ENCODE measurements at regions not wholly inside any gene's neighbourhood (a gene's known extent, or its start where the extent isn't known, plus 50 kb on each side); places are given as distances from the start of the nearest gene placed in this dataset.

DNA sequence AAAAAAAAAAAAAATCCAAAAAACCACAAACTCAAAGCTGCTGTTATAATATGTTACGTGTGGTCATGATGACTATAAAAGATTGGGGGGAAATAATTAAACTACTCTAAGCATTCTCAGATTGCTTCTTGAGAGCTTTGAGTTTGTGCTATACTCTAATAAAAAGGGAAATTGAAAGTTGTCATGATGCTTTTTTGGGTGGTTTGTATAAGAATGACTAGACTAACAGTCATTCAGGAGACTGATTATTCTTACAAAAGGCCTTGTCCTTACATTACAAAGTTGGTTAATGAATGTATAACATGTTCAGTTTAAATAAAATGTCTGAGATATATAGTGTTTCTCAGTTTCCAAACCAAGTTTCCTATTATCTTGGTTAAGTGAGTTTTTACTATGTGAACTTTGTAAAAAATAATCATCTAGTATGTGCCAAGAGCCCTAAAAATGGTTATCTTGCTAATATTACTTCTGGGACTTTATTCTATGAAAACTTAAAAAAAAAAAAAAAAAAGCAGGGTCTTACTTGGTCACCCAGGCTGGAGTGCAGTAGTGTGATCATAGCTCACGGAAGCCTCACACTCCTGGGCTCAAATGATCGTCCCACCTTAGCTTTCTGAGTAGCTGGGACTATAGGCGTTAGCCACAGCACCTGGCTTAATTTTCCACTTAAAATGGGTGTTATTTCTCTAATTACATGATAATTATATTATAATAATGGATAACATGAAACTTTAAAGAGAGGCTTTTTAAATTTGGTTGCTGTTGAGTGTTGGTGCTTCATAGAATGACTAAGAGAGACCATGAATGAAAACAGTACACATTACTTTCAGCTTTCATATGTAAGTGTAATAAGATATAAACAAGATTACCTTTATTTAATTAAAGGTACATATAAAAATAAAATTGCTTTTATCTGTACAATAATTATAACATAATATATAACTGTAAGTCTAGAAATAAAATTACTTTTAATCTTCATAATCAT, 459.6 kb upstream of the RGS6 start:
- no peak for TF ChIP-seq EZH2 (IDR thresholded peaks at IDR 0.05; ENCODE audit: borderline replicate concordance, low read length)
- TF ChIP-seq, protein P1, sequence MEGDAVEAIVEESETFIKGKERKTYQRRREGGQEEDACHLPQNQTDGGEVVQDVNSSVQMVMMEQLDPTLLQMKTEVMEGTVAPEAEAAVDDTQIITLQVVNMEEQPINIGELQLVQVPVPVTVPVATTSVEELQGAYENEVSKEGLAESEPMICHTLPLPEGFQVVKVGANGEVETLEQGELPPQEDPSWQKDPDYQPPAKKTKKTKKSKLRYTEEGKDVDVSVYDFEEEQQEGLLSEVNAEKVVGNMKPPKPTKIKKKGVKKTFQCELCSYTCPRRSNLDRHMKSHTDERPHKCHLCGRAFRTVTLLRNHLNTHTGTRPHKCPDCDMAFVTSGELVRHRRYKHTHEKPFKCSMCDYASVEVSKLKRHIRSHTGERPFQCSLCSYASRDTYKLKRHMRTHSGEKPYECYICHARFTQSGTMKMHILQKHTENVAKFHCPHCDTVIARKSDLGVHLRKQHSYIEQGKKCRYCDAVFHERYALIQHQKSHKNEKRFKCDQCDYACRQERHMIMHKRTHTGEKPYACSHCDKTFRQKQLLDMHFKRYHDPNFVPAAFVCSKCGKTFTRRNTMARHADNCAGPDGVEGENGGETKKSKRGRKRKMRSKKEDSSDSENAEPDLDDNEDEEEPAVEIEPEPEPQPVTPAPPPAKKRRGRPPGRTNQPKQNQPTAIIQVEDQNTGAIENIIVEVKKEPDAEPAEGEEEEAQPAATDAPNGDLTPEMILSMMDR (IDR thresholded peaks at IDR 0.05; ENCODE audit: low read length), result no peak

All from OCI-LY1 (cell line).